ENCODE measurements at regions not wholly inside any gene's neighbourhood (a gene's known extent, or its start where the extent isn't known, plus 50 kb on each side); places are given as distances from the start of the nearest gene placed in this dataset.

- H4K12ac ChIP-seq (ENCODE audit: low read depth, low read length) = no peak overlapping the region
- no peak overlapping the region for H2BK12ac ChIP-seq (ENCODE audit: low read length)
- H3K4me2 ChIP-seq (ENCODE audit: low read length) = no peak overlapping the region
- no CpG with 5 or more reads among the region's 3 CpGs for WGBS (ENCODE audit: extremely low coverage, insufficient coverage, insufficient read length)
- no peaks in the 10 kb centered on the region for H3K27me3 ChIP-seq (ENCODE audit: insufficient read depth, low read length)
- H2AK5ac ChIP-seq (ENCODE audit: low read length) = no peak overlapping the region
- no peak for DNase-seq
- H4K91ac ChIP-seq (ENCODE audit: low read depth, low read length) = peak overlapping the region; percentile 15
- no peak overlapping the region for H3K9ac ChIP-seq (ENCODE audit: low read length)
- H3K36me3 ChIP-seq (ENCODE audit: control insufficient read depth in 1 of 2, insufficient read depth in 2 of 2, low read length in 2 of 2) = no peaks in the 10 kb centered on the region
- H3K23ac ChIP-seq (ENCODE audit: low read length) = no peak overlapping the region
- H3K18ac ChIP-seq (ENCODE audit: low read length) = no peak overlapping the region
- no peaks in the 10 kb centered on the region for H3K79me1 ChIP-seq (ENCODE audit: low read length)
- H3K27ac ChIP-seq (ENCODE audit: low read depth, low read length) = no peak overlapping the region
- H3K79me2 ChIP-seq (ENCODE audit: control insufficient read depth, insufficient read depth, low read length, poor library complexity) = no peaks in the 10 kb centered on the region
- no peak overlapping the region for H3K4ac ChIP-seq (ENCODE audit: low read depth, low read length)
- H3K4me3 ChIP-seq (ENCODE audit: low read depth, low read length) = no peak overlapping the region
- H3K4me1 ChIP-seq (ENCODE audit: control insufficient read depth in 1 of 2, insufficient read depth in 2 of 2, low read length in 2 of 2) = peaks cover 4 to 10% of the 10 kb centered on the region in 2 experiments
- H2AFZ ChIP-seq (ENCODE audit: insufficient read depth, low read length, poor library complexity) = no peak overlapping the region
- no peak overlapping the region for H3K14ac ChIP-seq (ENCODE audit: low read length)
- H2BK5ac ChIP-seq (ENCODE audit: low read depth, low read length, poor library complexity) = no peak overlapping the region
- H2BK120ac ChIP-seq (ENCODE audit: insufficient read depth, low read length, poor library complexity) = peak overlapping the region; percentile 11
- no peaks in the 10 kb centered on the region for H3K9me3 ChIP-seq (ENCODE audit: insufficient read depth, low read depth, low read length)
- H4K8ac ChIP-seq (ENCODE audit: low read depth, low read length) = no peak overlapping the region
Measured at GRCh38 chr1:58923090-58923470, 139.2 kb upstream of the JUN start.

- no peak overlapping the region for H3K4ac ChIP-seq (ENCODE audit: low read depth, low read length)
- no peaks in the 10 kb centered on the region for H3K27me3 ChIP-seq (ENCODE audit: insufficient read depth, low read length)
- no peak overlapping the region for H3K23ac ChIP-seq (ENCODE audit: low read length)
- no peak overlapping the region for H2AK5ac ChIP-seq (ENCODE audit: low read length)
- H2AFZ ChIP-seq (ENCODE audit: insufficient read depth, low read length, poor library complexity) = no peak overlapping the region
- H3K9ac ChIP-seq (ENCODE audit: low read length) = no peak overlapping the region
- no peak overlapping the region for H2BK5ac ChIP-seq (ENCODE audit: low read depth, low read length, poor library complexity)
- H2BK12ac ChIP-seq (ENCODE audit: low read length) = no peak overlapping the region
- no peak overlapping the region for H3K18ac ChIP-seq (ENCODE audit: low read length)
- H4K12ac ChIP-seq (ENCODE audit: low read depth, low read length) = no peak overlapping the region
- H3K9me3 ChIP-seq (ENCODE audit: insufficient read depth, low read depth, low read length) = no peaks in the 10 kb centered on the region
- H3K4me3 ChIP-seq (ENCODE audit: low read depth, low read length) = no peak overlapping the region
- H4K8ac ChIP-seq (ENCODE audit: low read depth, low read length) = no peak overlapping the region
- no peak overlapping the region for H3K27ac ChIP-seq (ENCODE audit: low read depth, low read length)
- no peak overlapping the region for H2BK120ac ChIP-seq (ENCODE audit: insufficient read depth, low read length, poor library complexity)
- H3K14ac ChIP-seq (ENCODE audit: low read length) = no peak overlapping the region
- peak; percentile 23 to 73 for DNase-seq
- H4K91ac ChIP-seq (ENCODE audit: low read depth, low read length) = no peak overlapping the region
- no peaks in the 10 kb centered on the region for H3K79me2 ChIP-seq (ENCODE audit: control insufficient read depth, insufficient read depth, low read length, poor library complexity)
- no peaks in the 10 kb centered on the region for H3K36me3 ChIP-seq (ENCODE audit: control insufficient read depth in 1 of 2, insufficient read depth in 2 of 2, low read length in 2 of 2)
- H3K79me1 ChIP-seq (ENCODE audit: low read length) = no peaks in the 10 kb centered on the region
- H3K4me2 ChIP-seq (ENCODE audit: low read length) = no peak overlapping the region
- H3K4me1 ChIP-seq (ENCODE audit: control insufficient read depth in 1 of 2, insufficient read depth in 2 of 2, low read length in 2 of 2) = peaks cover 10 to 13% of the 10 kb centered on the region in 2 experiments
Measured at GRCh38 chr1:58924016-58924565, 140.2 kb upstream of the JUN start.

GRCh38 chr1:58924821-58925220, 141.0 kb upstream of the JUN start:
- H3K4me1 ChIP-seq (ENCODE audit: control insufficient read depth in 1 of 2, insufficient read depth in 2 of 2, low read length in 2 of 2) = peaks cover 15 to 19% of the 10 kb centered on the region in 2 experiments
- no CpG with 5 or more reads among the region's 4 CpGs for WGBS (ENCODE audit: extremely low coverage, insufficient coverage, insufficient read length)
- no peak overlapping the region for H3K4ac ChIP-seq (ENCODE audit: low read depth, low read length)
- H3K27ac ChIP-seq (ENCODE audit: low read depth, low read length) = no peak overlapping the region
- no peak overlapping the region for H3K9ac ChIP-seq (ENCODE audit: low read length)
- H3K23ac ChIP-seq (ENCODE audit: low read length) = no peak overlapping the region
- H3K27me3 ChIP-seq (ENCODE audit: insufficient read depth, low read length) = no peaks in the 10 kb centered on the region
- no peaks in the 10 kb centered on the region for H3K79me2 ChIP-seq (ENCODE audit: control insufficient read depth, insufficient read depth, low read length, poor library complexity)
- H3K79me1 ChIP-seq (ENCODE audit: low read length) = peaks cover 4% of the 10 kb centered on the region
- no peak for DNase-seq
- no peak overlapping the region for H2BK5ac ChIP-seq (ENCODE audit: low read depth, low read length, poor library complexity)
- no peak overlapping the region for H4K91ac ChIP-seq (ENCODE audit: low read depth, low read length)
- H4K12ac ChIP-seq (ENCODE audit: low read depth, low read length) = no peak overlapping the region
- H2AFZ ChIP-seq (ENCODE audit: insufficient read depth, low read length, poor library complexity) = no peak overlapping the region
- no peaks in the 10 kb centered on the region for H3K36me3 ChIP-seq (ENCODE audit: control insufficient read depth in 1 of 2, insufficient read depth in 2 of 2, low read length in 2 of 2)
- no peaks in the 10 kb centered on the region for H3K9me3 ChIP-seq (ENCODE audit: insufficient read depth, low read depth, low read length)
- H2BK120ac ChIP-seq (ENCODE audit: insufficient read depth, low read length, poor library complexity) = no peak overlapping the region
- H3K14ac ChIP-seq (ENCODE audit: low read length) = no peak overlapping the region
- H3K4me2 ChIP-seq (ENCODE audit: low read length) = no peak overlapping the region
- peak overlapping the region; percentile 5 for H2AK5ac ChIP-seq (ENCODE audit: low read length)
- no peak overlapping the region for H3K4me3 ChIP-seq (ENCODE audit: low read depth, low read length)
- no peak overlapping the region for H3K18ac ChIP-seq (ENCODE audit: low read length)
- H4K8ac ChIP-seq (ENCODE audit: low read depth, low read length) = no peak overlapping the region
- no peak overlapping the region for H2BK12ac ChIP-seq (ENCODE audit: low read length)

- Histone ChIP-seq H3K27me3 (ENCODE audit: insufficient read depth, low read length) (no peaks in the 10 kb centered on the region), H3K4me2 (ENCODE audit: low read length) (no peak overlapping the region), H3K79me1 (ENCODE audit: low read length) (peaks cover 5% of the 10 kb centered on the region), H2AFZ (ENCODE audit: insufficient read depth, low read length, poor library complexity) (no peak overlapping the region), H4K91ac (ENCODE audit: low read depth, low read length) (no peak overlapping the region), H4K12ac (ENCODE audit: low read depth, low read length) (no peak overlapping the region), H2AK5ac (ENCODE audit: low read length) (no peak overlapping the region), H3K4me3 (ENCODE audit: low read depth, low read length) (no peak overlapping the region), H3K4ac (ENCODE audit: low read depth, low read length) (no peak overlapping the region), H2BK5ac (ENCODE audit: low read depth, low read length, poor library complexity) (no peak overlapping the region), H2BK12ac (ENCODE audit: low read length) (no peak overlapping the region), H3K18ac (ENCODE audit: low read length) (no peak overlapping the region), H3K4me1 (ENCODE audit: control insufficient read depth in 1 of 2, insufficient read depth in 2 of 2, low read length in 2 of 2) (peaks cover 17 to 21% of the 10 kb centered on the region in 2 experiments), H3K9me3 (ENCODE audit: insufficient read depth, low read depth, low read length) (no peaks in the 10 kb centered on the region), H3K79me2 (ENCODE audit: control insufficient read depth, insufficient read depth, low read length, poor library complexity) (no peaks in the 10 kb centered on the region), H3K36me3 (ENCODE audit: control insufficient read depth in 1 of 2, insufficient read depth in 2 of 2, low read length in 2 of 2) (no peaks in the 10 kb centered on the region), H2BK120ac (ENCODE audit: insufficient read depth, low read length, poor library complexity) (no peak overlapping the region), H4K8ac (ENCODE audit: low read depth, low read length) (no peak overlapping the region), H3K23ac (ENCODE audit: low read length) (no peak overlapping the region), H3K27ac (ENCODE audit: low read depth, low read length) (no peak overlapping the region), H3K14ac (ENCODE audit: low read length) (no peak overlapping the region), H3K9ac (ENCODE audit: low read length) (no peak overlapping the region)
- no CpG with 5 or more reads among the region's 2 CpGs for WGBS (ENCODE audit: extremely low coverage, insufficient coverage, insufficient read length)
- DNase-seq = no peak
Measured at GRCh38 chr1:58925247-58925646, 141.4 kb upstream of the JUN start.

Measured in trophoblast cell (in vitro differentiated cells and primary cell).